ENCODE measurements at regions not wholly inside any gene's neighbourhood (a gene's known extent, or its start where the extent isn't known, plus 50 kb on each side); places are given as distances from the start of the nearest gene placed in this dataset.
"Not testable (repeated sequence)": the region's sequence is repeated elsewhere in the genome, so short reads cannot be mapped to it uniquely, and the experiment has no call there.

DNA sequence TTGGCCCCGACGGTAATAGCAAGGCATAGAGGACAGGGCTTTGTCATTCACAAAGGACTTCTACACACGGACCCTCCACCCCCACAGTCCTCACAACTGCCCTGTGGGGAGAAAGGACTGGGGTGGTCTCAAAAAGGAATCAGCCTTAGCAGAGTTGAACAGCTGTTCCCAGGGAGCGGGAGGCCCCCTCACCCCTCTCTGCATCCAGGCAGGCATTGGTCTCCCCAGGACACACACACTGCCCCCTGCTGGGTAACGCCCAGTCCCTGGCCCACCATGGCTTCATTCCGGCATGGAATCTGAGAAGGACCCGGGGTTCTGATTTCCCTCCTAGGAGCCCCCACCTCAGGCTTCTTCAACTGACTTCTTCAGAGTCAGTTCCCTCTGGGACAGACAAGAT, 73.2 kb downstream of the SPATA31D1 start:
- not testable (repeated sequence) for TF ChIP-seq KLF8, ZBTB21 (tag by site-specific recombination; IDR thresholded peaks at IDR 0.05)
